ENCODE measurements at regions not wholly inside any gene's neighbourhood (a gene's known extent, or its start where the extent isn't known, plus 50 kb on each side); places are given as distances from the start of the nearest gene placed in this dataset.
A peak's percentile ranks its signal among the peaks of the same experiment; 100 is the strongest.

- no peak overlapping the region for H3K4me3 Mint-ChIP-seq
- TF ChIP-seq CTCF (IDR thresholded peaks at IDR 0.05; ENCODE audit: unreplicated experiment in 3 of 3): no peak
- no peaks in the 10 kb centered on the region for H3K27me3 Mint-ChIP-seq (ENCODE audit: low read depth)
- peaks cover 4% of the 10 kb centered on the region for H3K4me1 Mint-ChIP-seq
- H3K36me3 Mint-ChIP-seq (ENCODE audit: low read depth): no peaks in the 10 kb centered on the region
- H3K27ac Mint-ChIP-seq: peak overlapping the region in 1 of 3 experiments; percentile 12
- H3K9me3 Mint-ChIP-seq: peaks cover 17% of the 10 kb centered on the region
Observed at GRCh38 chr3:5874931-5875341, 687.4 kb downstream of the EDEM1 start.

- TF ChIP-seq CTCF (IDR thresholded peaks at IDR 0.05; ENCODE audit: unreplicated experiment in 3 of 3): no peak
- H3K4me1 Mint-ChIP-seq: peaks cover 17% of the 10 kb centered on the region
- peaks cover 4% of the 10 kb centered on the region for H3K27me3 Mint-ChIP-seq (ENCODE audit: low read depth)
- no peak overlapping the region for H3K4me3 Mint-ChIP-seq
- no peak overlapping the region for H3K27ac Mint-ChIP-seq
- no peaks in the 10 kb centered on the region for H3K36me3 Mint-ChIP-seq (ENCODE audit: low read depth)
- no peaks in the 10 kb centered on the region for H3K9me3 Mint-ChIP-seq
Observed at GRCh38 chr3:5888851-5889250, 701.3 kb downstream of the EDEM1 start.

- peaks cover 4% of the 10 kb centered on the region for H3K27me3 Mint-ChIP-seq (ENCODE audit: low read depth)
- no peak for TF ChIP-seq CTCF (IDR thresholded peaks at IDR 0.05; ENCODE audit: unreplicated experiment in 3 of 3)
- H3K4me1 Mint-ChIP-seq: peaks cover 17% of the 10 kb centered on the region
- no peak overlapping the region for H3K4me3 Mint-ChIP-seq
- no peaks in the 10 kb centered on the region for H3K36me3 Mint-ChIP-seq (ENCODE audit: low read depth)
- peaks cover under 1% of the 10 kb centered on the region for H3K9me3 Mint-ChIP-seq
- no peak overlapping the region for H3K27ac Mint-ChIP-seq
Observed at GRCh38 chr3:5889374-5889773, 701.9 kb downstream of the EDEM1 start.

GRCh38 chr3:5891711-5892110 lies 704.2 kb downstream of the EDEM1 start:
- peak overlapping the region; percentile 61 to 79 (median 78) for H3K27ac Mint-ChIP-seq
- H3K36me3 Mint-ChIP-seq (ENCODE audit: low read depth): no peaks in the 10 kb centered on the region
- H3K9me3 Mint-ChIP-seq: peaks cover 3% of the 10 kb centered on the region
- H3K27me3 Mint-ChIP-seq (ENCODE audit: low read depth): peaks cover 4% of the 10 kb centered on the region
- TF ChIP-seq CTCF (IDR thresholded peaks at IDR 0.05; ENCODE audit: unreplicated experiment in 3 of 3): no peak
- peaks cover 17% of the 10 kb centered on the region for H3K4me1 Mint-ChIP-seq
- no peak overlapping the region for H3K4me3 Mint-ChIP-seq

GRCh38 chr3:5898106-5898505 lies 710.6 kb downstream of the EDEM1 start:
- H3K4me3 Mint-ChIP-seq: no peak overlapping the region
- H3K4me1 Mint-ChIP-seq: peaks cover 5% of the 10 kb centered on the region
- H3K36me3 Mint-ChIP-seq (ENCODE audit: low read depth): no peaks in the 10 kb centered on the region
- no peak for TF ChIP-seq CTCF (IDR thresholded peaks at IDR 0.05; ENCODE audit: unreplicated experiment in 3 of 3)
- no peaks in the 10 kb centered on the region for H3K27me3 Mint-ChIP-seq (ENCODE audit: low read depth)
- H3K9me3 Mint-ChIP-seq: peaks cover 7% of the 10 kb centered on the region
- no peak overlapping the region for H3K27ac Mint-ChIP-seq

- no peak for TF ChIP-seq CTCF (IDR thresholded peaks at IDR 0.05; ENCODE audit: unreplicated experiment in 3 of 3)
- Mint-ChIP-seq H3K36me3 (ENCODE audit: low read depth) (no peaks in the 10 kb centered on the region), H3K4me1 (peaks cover 5% of the 10 kb centered on the region), H3K9me3 (peaks cover 12% of the 10 kb centered on the region), H3K27me3 (ENCODE audit: low read depth) (no peaks in the 10 kb centered on the region), H3K27ac (no peak overlapping the region), H3K4me3 (no peak overlapping the region)
Observed at GRCh38 chr3:5899014-5899761, 711.7 kb downstream of the EDEM1 start.
